PC-3 (cell line): ENCODE measurements at regions not wholly inside any gene's neighbourhood (a gene's known extent, or its start where the extent isn't known, plus 50 kb on each side); places are given as distances from the start of the nearest gene placed in this dataset.

Experiments
- EZH2 ChIP-seq: fragments of 300-600 bp; sonication (generic); IDR thresholded peaks from one replicate; pipeline ENCODE4 v1.6.1; 2017; ENCODE audit warnings: antibody characterized with exemption, mild to moderate bottlenecking, low read length; ENCODE audit not compliant: unreplicated experiment
- TF ChIP-seq, protein P1 (sequence below): fragments of 300-600 bp; sonication (generic); conservative IDR thresholded peaks from 2 replicates; pipeline ENCODE4 v1.5.1; 2017; ENCODE audit warnings: antibody characterized with exemption, low read depth, mild to moderate bottlenecking, low read length

- TF ChIP-seq, protein P1, sequence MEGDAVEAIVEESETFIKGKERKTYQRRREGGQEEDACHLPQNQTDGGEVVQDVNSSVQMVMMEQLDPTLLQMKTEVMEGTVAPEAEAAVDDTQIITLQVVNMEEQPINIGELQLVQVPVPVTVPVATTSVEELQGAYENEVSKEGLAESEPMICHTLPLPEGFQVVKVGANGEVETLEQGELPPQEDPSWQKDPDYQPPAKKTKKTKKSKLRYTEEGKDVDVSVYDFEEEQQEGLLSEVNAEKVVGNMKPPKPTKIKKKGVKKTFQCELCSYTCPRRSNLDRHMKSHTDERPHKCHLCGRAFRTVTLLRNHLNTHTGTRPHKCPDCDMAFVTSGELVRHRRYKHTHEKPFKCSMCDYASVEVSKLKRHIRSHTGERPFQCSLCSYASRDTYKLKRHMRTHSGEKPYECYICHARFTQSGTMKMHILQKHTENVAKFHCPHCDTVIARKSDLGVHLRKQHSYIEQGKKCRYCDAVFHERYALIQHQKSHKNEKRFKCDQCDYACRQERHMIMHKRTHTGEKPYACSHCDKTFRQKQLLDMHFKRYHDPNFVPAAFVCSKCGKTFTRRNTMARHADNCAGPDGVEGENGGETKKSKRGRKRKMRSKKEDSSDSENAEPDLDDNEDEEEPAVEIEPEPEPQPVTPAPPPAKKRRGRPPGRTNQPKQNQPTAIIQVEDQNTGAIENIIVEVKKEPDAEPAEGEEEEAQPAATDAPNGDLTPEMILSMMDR = no peak
- no peak for TF ChIP-seq EZH2
These were observed 99.4 kb downstream of the SST start for GRCh38 chr3:187570776-187571175.
